ENCODE measurements at regions not wholly inside any gene's neighbourhood (a gene's known extent, or its start where the extent isn't known, plus 50 kb on each side); places are given as distances from the start of the nearest gene placed in this dataset.

DNA sequence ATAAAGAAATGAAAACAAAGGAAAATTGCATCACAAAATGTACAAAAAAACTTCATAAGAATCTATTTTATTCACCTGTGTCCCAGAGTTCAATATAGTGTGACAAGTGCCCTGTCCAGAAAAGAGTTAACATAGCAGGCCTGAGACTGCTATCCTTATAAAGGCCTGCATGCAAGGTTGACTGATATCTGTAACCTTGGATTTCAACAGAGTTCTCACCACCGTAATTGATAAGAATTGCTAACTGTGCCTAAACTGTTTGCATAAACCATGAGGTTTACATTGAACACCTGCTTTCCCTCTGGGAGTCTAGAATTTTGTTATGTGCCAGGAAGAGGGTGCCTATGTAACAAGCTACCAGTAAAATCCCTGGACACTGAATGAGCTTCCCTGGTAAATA is 461.7 kb upstream of the DPH6 start:
- TF ChIP-seq, protein P1, sequence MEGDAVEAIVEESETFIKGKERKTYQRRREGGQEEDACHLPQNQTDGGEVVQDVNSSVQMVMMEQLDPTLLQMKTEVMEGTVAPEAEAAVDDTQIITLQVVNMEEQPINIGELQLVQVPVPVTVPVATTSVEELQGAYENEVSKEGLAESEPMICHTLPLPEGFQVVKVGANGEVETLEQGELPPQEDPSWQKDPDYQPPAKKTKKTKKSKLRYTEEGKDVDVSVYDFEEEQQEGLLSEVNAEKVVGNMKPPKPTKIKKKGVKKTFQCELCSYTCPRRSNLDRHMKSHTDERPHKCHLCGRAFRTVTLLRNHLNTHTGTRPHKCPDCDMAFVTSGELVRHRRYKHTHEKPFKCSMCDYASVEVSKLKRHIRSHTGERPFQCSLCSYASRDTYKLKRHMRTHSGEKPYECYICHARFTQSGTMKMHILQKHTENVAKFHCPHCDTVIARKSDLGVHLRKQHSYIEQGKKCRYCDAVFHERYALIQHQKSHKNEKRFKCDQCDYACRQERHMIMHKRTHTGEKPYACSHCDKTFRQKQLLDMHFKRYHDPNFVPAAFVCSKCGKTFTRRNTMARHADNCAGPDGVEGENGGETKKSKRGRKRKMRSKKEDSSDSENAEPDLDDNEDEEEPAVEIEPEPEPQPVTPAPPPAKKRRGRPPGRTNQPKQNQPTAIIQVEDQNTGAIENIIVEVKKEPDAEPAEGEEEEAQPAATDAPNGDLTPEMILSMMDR (conservative IDR thresholded peaks at IDR 0.05): no peak
- WGBS (ENCODE audit: extremely low coverage, insufficient read length, low lambda C conversion rate): no CpG with 5 or more reads among the region's 1 CpG
- no peaks in the 10 kb centered on the region for H3K79me1 ChIP-seq (ENCODE audit: insufficient read depth, low read depth, low read length, poor library complexity, severe bottlenecking)

More for the DNA sequence above, 461.7 kb upstream of the DPH6 start:
- Histone ChIP-seq H3K23me2 (ENCODE audit: insufficient read length, low read depth, low read length, poor library complexity, severe bottlenecking) (no peaks in the 10 kb centered on the region), H3K23ac (ENCODE audit: insufficient read length, low read depth, low read length) (no peak overlapping the region), H3K18ac (ENCODE audit: insufficient read length, low read depth, low read length) (no peak overlapping the region), H2BK15ac (ENCODE audit: low read depth, low read length) (no peak overlapping the region), H3K79me2 (ENCODE audit: insufficient read depth, low read length) (no peaks in the 10 kb centered on the region), H4K91ac (ENCODE audit: insufficient read length, low read depth, low read length) (no peak overlapping the region), H2BK120ac (ENCODE audit: low read depth, low read length, poor library complexity, severe bottlenecking) (no peak overlapping the region), H3K27ac (ENCODE audit: insufficient read length, low read depth, low read length) (no peak overlapping the region), H3K4me2 (ENCODE audit: insufficient read depth, insufficient read length, low read length) (no peak overlapping the region), H4K5ac (ENCODE audit: insufficient read length, low read depth, low read length) (no peak overlapping the region), H3K56ac (ENCODE audit: insufficient read length, low read depth, low read length) (no peak overlapping the region), H3K14ac (ENCODE audit: insufficient read depth, low read length) (no peak overlapping the region), H3T11ph (ENCODE audit: low read length) (no peak overlapping the region), H2AFZ (ENCODE audit: low read length) (no peak overlapping the region), H3K9ac (ENCODE audit: extremely low read depth, insufficient read length, low read length) (no peak overlapping the region), H2AK5ac (ENCODE audit: insufficient read length, low read length) (no peak overlapping the region), H2BK5ac (ENCODE audit: insufficient read length, low read length) (no peak overlapping the region), H3K4me1 (ENCODE audit: insufficient read depth, low read length) (no peaks in the 10 kb centered on the region), H3K27me3 (ENCODE audit: insufficient read depth, low read length) (no peaks in the 10 kb centered on the region), H4K8ac (replicated peaks; ENCODE audit: insufficient read length, low read depth, low read length) (no peak overlapping the region), H3K9me3 (ENCODE audit: control insufficient read depth, low read depth, low read length) (no peaks in the 10 kb centered on the region), H2BK12ac (ENCODE audit: insufficient read length, low read depth, low read length) (no peak overlapping the region), H2BK20ac (ENCODE audit: low read depth, low read length, poor library complexity, severe bottlenecking) (no peak overlapping the region), H4K20me1 (ENCODE audit: control insufficient read depth, insufficient read depth, insufficient read length) (no peaks in the 10 kb centered on the region), H3K4ac (ENCODE audit: low read depth, low read length) (no peak overlapping the region)
- no peak for DNase-seq
- no peak overlapping the region for H3K27ac Mint-ChIP-seq
- no peaks in the 10 kb centered on the region; the same call in 1 of the 2 replicates for H3K27me3 Mint-ChIP-seq (ENCODE audit: low read depth)
- peaks cover 0 to 6% (median 3%) of the 10 kb centered on the region in 3 experiments; a peak in 3 of 7 replicates for H3K36me3 Mint-ChIP-seq (ENCODE audit: insufficient read depth in 1 of 3, low read depth in 3 of 3)
- H3K4me1 Mint-ChIP-seq: no peaks in the 10 kb centered on the region
- peaks cover 3 to 10% of the 10 kb centered on the region in 2 experiments; a peak in 4 of 5 replicates for H3K9me3 Mint-ChIP-seq
- H3K4me3 Mint-ChIP-seq: no peak overlapping the region

Measured in H9 (cell line).